Stimulated activated CD8-positive, alpha-beta memory T cell treated with anti-CD3 and anti-CD28 coated beads, Interleukin-7, amount 100 ng/mL, for 1 hour (primary cell): ENCODE measurements at regions not wholly inside any gene's neighbourhood (a gene's known extent, or its start where the extent isn't known, plus 50 kb on each side); places are given as distances from the start of the nearest gene placed in this dataset.
"Not testable (repeated sequence)": the region's sequence is repeated elsewhere in the genome, so short reads cannot be mapped to it uniquely, and the experiment has no call there.

Experiments used
- DNase-seq, 2 donors: peaks; one replicate each; pipeline ENCODE4 v3.0.0-alpha.2; 2020; ENCODE audit warnings: low read depth in 2 of 2

- no peak for DNase-seq
Observed at GRCh38 chr4:106869551-106869950, 166.6 kb downstream of the DKK2 start.

- no peak for DNase-seq
Observed at GRCh38 chr4:106868381-106869035, 167.6 kb downstream of the DKK2 start.

- no peak for DNase-seq
Observed at GRCh38 chr4:106864231-106864630, 171.9 kb downstream of the DKK2 start.

- no peak for DNase-seq
Observed at GRCh38 chr4:106854569-106855351, 181.4 kb downstream of the DKK2 start.

- no peak for DNase-seq
Observed at GRCh38 chr4:106852426-106852825, 183.7 kb downstream of the DKK2 start.

GRCh38 chr4:106851726-106852125 lies 184.4 kb downstream of the DKK2 start:
- no peak for DNase-seq

GRCh38 chr4:106850691-106851090 lies 185.4 kb downstream of the DKK2 start:
- no peak for DNase-seq

- DNase-seq, result no peak
Observed at GRCh38 chr4:106835919-106836318, 200.2 kb downstream of the DKK2 start.

- DNase-seq, result no peak
Observed at GRCh38 chr4:106830879-106831278, 205.2 kb downstream of the DKK2 start.

GRCh38 chr4:106818764-106819163 lies 217.3 kb downstream of the DKK2 start:
- DNase-seq, result no peak

- no peak for DNase-seq
Observed at GRCh38 chr4:106816496-106816895, 219.6 kb downstream of the DKK2 start.

- no peak for DNase-seq
Observed at GRCh38 chr4:106810122-106810521, 226.0 kb downstream of the DKK2 start.

GRCh38 chr4:106809076-106809475 lies 227.0 kb downstream of the DKK2 start:
- no peak for DNase-seq

- DNase-seq, result no peak
Observed at GRCh38 chr4:106806158-106806797, 229.8 kb downstream of the DKK2 start.

- DNase-seq, result no peak
Observed at GRCh38 chr4:106803083-106803482, 233.0 kb downstream of the DKK2 start.

- DNase-seq, result no peak
Observed at GRCh38 chr4:106801386-106801785, 234.7 kb downstream of the DKK2 start.

GRCh38 chr4:106796876-106797275 lies 239.2 kb downstream of the DKK2 start:
- no peak for DNase-seq

GRCh38 chr4:106795326-106795725 lies 240.8 kb downstream of the DKK2 start:
- no peak for DNase-seq

GRCh38 chr4:106793933-106794332 lies 242.2 kb downstream of the DKK2 start:
- no peak for DNase-seq

GRCh38 chr4:106775636-106776035 lies 260.5 kb downstream of the DKK2 start:
- DNase-seq, result no peak

GRCh38 chr4:106774055-106774454 lies 262.1 kb downstream of the DKK2 start:
- DNase-seq, result not testable (repeated sequence)

- DNase-seq, result no peak
Observed at GRCh38 chr4:106773076-106773905, 262.8 kb downstream of the DKK2 start.
